ENCODE measurements at regions not wholly inside any gene's neighbourhood (a gene's known extent, or its start where the extent isn't known, plus 50 kb on each side); places are given as distances from the start of the nearest gene placed in this dataset.

DNA sequence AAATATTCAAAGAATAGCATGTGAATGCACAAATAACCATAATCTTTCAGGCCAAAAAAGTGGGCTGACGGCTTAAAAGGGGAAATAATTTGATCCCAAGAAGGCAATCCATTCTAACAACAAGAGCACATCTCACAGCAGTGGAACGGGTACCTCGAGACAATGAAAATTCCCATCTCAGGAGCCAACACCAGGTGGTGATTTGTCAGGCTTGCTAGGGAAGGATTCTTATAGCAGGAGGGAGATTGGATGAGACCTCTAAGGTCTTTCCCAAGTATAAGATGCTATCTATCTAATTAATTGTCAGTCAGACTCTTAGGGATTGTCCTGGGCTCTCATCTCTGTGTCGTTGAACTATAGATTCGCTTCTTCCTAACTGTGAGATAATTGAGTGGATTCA, 284.0 kb downstream of the ETS1 start:
- H3K36me3 ChIP-seq (ENCODE audit: insufficient read depth, low read length), result no peaks in the 10 kb centered on the region
- H2AFZ ChIP-seq (ENCODE audit: low read depth, low read length), result no peak overlapping the region
- H3K27me3 Mint-ChIP-seq (ENCODE audit: low read depth, unreplicated experiment), result no peaks in the 10 kb centered on the region
- no peak overlapping the region for H3K27ac ChIP-seq (ENCODE audit: low read depth, low read length)
- H3K4me3 ChIP-seq (ENCODE audit: insufficient read depth, low read depth, low read length), result no peak overlapping the region
- H3K9me3 Mint-ChIP-seq (ENCODE audit: unreplicated experiment), result no peaks in the 10 kb centered on the region
- H3K4me1 ChIP-seq (ENCODE audit: insufficient read depth, low read length), result no peaks in the 10 kb centered on the region
- no peak overlapping the region for H3K9ac ChIP-seq (ENCODE audit: low read length)
- no peaks in the 10 kb centered on the region for H3K36me3 Mint-ChIP-seq (ENCODE audit: low read depth, unreplicated experiment)
- FAIRE-seq (no peak), DNase-seq (ENCODE audit: low read depth) (no peak)
- no peaks in the 10 kb centered on the region for H3K79me2 ChIP-seq (ENCODE audit: insufficient read depth, low read length)
- peaks cover 12% of the 10 kb centered on the region for H3K4me1 Mint-ChIP-seq (ENCODE audit: low read depth, unreplicated experiment)
- no peak overlapping the region for H3K27ac Mint-ChIP-seq (ENCODE audit: unreplicated experiment)
- H3K9me3 ChIP-seq (ENCODE audit: insufficient read depth, low read depth, low read length), result no peaks in the 10 kb centered on the region
- no peak for TF ChIP-seq CTCF (IDR thresholded peaks at IDR 0.05; ENCODE audit: insufficient read depth, low read depth, low read length)
- TF ChIP-seq EZH2 (IDR thresholded peaks at IDR 0.05; ENCODE audit: insufficient read depth, low read length), result no peak
- no peaks in the 10 kb centered on the region for H3K27me3 ChIP-seq (ENCODE audit: insufficient read depth, low read length)
- H3K4me3 Mint-ChIP-seq (ENCODE audit: unreplicated experiment), result no peak overlapping the region
- H4K20me1 ChIP-seq (ENCODE audit: insufficient read depth, low read length), result no peaks in the 10 kb centered on the region
- no peak overlapping the region for H3K4me2 ChIP-seq (ENCODE audit: low read length)

DNA sequence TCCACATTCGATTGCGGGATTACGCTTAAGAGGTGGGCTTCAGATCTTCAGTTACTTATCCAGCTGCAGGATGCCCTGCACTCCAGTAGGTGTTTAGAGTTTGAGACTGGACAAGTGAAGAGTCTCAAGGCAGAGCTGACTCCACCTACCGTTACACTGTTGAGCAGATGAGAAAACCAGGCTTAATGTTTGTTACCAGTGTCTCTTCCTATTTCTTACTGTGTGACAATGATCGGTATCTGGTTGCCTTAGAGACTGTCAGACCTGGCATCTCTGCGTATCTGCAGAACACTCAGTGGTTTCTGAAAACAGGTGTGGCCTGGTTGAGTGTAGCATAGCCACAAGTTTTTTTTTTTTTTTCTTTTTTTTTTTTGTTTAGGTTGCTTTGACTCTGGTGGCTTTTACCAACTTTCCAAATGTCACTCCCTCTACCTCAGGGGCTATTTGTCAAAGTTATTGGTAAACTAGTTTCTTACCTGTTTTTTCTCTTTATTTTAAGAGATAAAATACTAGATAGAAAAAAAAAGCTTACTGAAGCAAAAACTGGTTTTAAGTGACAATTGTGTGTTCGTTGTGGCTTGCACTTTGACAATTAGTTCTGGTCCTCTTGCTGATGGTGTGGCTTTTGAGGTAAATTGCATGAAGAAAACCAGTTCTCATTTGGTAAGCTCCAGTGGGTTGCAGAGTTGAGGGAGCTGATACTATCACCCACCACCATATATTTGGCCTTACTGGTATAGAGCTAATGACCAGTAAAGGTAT, 284.8 kb downstream of the ETS1 start:
- Histone ChIP-seq H2AFZ (ENCODE audit: low read depth, low read length) (no peak overlapping the region), H3K27ac (ENCODE audit: low read depth, low read length) (no peak overlapping the region), H3K9me3 (ENCODE audit: insufficient read depth, low read depth, low read length) (no peaks in the 10 kb centered on the region), H3K27me3 (ENCODE audit: insufficient read depth, low read length) (no peaks in the 10 kb centered on the region), H3K4me1 (ENCODE audit: insufficient read depth, low read length) (no peaks in the 10 kb centered on the region), H3K4me3 (ENCODE audit: insufficient read depth, low read depth, low read length) (no peak overlapping the region), H3K36me3 (ENCODE audit: insufficient read depth, low read length) (no peaks in the 10 kb centered on the region), H3K9ac (ENCODE audit: low read length) (no peak overlapping the region), H4K20me1 (ENCODE audit: insufficient read depth, low read length) (no peaks in the 10 kb centered on the region), H3K4me2 (ENCODE audit: low read length) (no peak overlapping the region), H3K79me2 (ENCODE audit: insufficient read depth, low read length) (no peaks in the 10 kb centered on the region)
- Mint-ChIP-seq H3K27ac (ENCODE audit: unreplicated experiment) (no peak overlapping the region), H3K27me3 (ENCODE audit: low read depth, unreplicated experiment) (no peaks in the 10 kb centered on the region), H3K4me1 (ENCODE audit: low read depth, unreplicated experiment) (peaks cover 16% of the 10 kb centered on the region), H3K4me3 (ENCODE audit: unreplicated experiment) (no peak overlapping the region), H3K36me3 (ENCODE audit: low read depth, unreplicated experiment) (no peaks in the 10 kb centered on the region), H3K9me3 (ENCODE audit: unreplicated experiment) (no peaks in the 10 kb centered on the region)
- no peak for TF ChIP-seq EZH2 (IDR thresholded peaks at IDR 0.05; ENCODE audit: insufficient read depth, low read length)
- TF ChIP-seq CTCF (IDR thresholded peaks at IDR 0.05; ENCODE audit: insufficient read depth, low read depth, low read length), result no peak
- DNase-seq (ENCODE audit: low read depth) (no peak), FAIRE-seq (no peak)

DNA sequence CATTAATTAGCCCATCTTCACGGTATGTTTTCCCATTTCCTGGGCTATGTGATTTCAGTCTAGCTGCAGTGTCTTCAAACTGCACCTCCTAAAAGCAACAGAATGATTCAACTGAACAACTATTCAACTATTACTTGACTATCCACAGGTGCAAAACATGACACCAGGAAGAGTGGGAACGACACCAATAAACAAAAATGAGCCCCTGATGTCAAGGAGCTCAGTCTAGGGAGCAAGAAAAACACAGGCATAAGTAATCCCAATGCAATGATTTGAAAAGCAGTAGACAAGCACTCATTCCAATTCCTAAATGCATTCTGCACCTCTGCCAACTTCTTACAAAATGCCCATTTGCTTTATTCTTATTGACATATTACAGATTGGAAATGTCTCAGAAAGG, 285.6 kb downstream of the ETS1 start:
- FAIRE-seq, result no peak
- no peaks in the 10 kb centered on the region for H3K9me3 Mint-ChIP-seq (ENCODE audit: unreplicated experiment)

More for the DNA sequence above, 285.6 kb downstream of the ETS1 start:
- no peak overlapping the region for H2AFZ ChIP-seq (ENCODE audit: low read depth, low read length)
- Mint-ChIP-seq H3K27me3 (ENCODE audit: low read depth, unreplicated experiment) (peaks cover 1% of the 10 kb centered on the region), H3K4me1 (ENCODE audit: low read depth, unreplicated experiment) (peaks cover 16% of the 10 kb centered on the region), H3K4me3 (ENCODE audit: unreplicated experiment) (no peak overlapping the region), H3K36me3 (ENCODE audit: low read depth, unreplicated experiment) (no peaks in the 10 kb centered on the region), H3K27ac (ENCODE audit: unreplicated experiment) (no peak overlapping the region)
- H3K9ac ChIP-seq (ENCODE audit: low read length), result no peak overlapping the region
- H3K27me3 ChIP-seq (ENCODE audit: insufficient read depth, low read length), result no peaks in the 10 kb centered on the region
- no peaks in the 10 kb centered on the region for H3K79me2 ChIP-seq (ENCODE audit: insufficient read depth, low read length)
- TF ChIP-seq EZH2 (IDR thresholded peaks at IDR 0.05; ENCODE audit: insufficient read depth, low read length) (no peak), CTCF (IDR thresholded peaks at IDR 0.05; ENCODE audit: insufficient read depth, low read depth, low read length) (no peak)
- H3K4me3 ChIP-seq (ENCODE audit: insufficient read depth, low read depth, low read length), result no peak overlapping the region
- no peaks in the 10 kb centered on the region for H3K4me1 ChIP-seq (ENCODE audit: insufficient read depth, low read length)
- H3K4me2 ChIP-seq (ENCODE audit: low read length), result no peak overlapping the region
- H3K9me3 ChIP-seq (ENCODE audit: insufficient read depth, low read depth, low read length), result no peaks in the 10 kb centered on the region
- DNase-seq (ENCODE audit: low read depth), result no peak
- no peak overlapping the region for H3K27ac ChIP-seq (ENCODE audit: low read depth, low read length)
- H4K20me1 ChIP-seq (ENCODE audit: insufficient read depth, low read length), result no peaks in the 10 kb centered on the region
- H3K36me3 ChIP-seq (ENCODE audit: insufficient read depth, low read length), result no peaks in the 10 kb centered on the region

Data from astrocyte (in vitro differentiated cells and primary cell).